Skeletal muscle cell (primary cell): ENCODE measurements at regions not wholly inside any gene's neighbourhood (a gene's known extent, or its start where the extent isn't known, plus 50 kb on each side); places are given as distances from the start of the nearest gene placed in this dataset.

Source experiments
- DNase-seq: peaks from one replicate; pipeline ENCODE4 v3.0.0-alpha.2; 2010; ENCODE audit warnings: low read depth
- H3K4me3 ChIP-seq: 2 replicates; pipeline ENCODE4 v1.5.1; 2011; ENCODE audit warnings: low read depth, mild to moderate bottlenecking, control low read depth, low read length, moderate library complexity

DNA sequence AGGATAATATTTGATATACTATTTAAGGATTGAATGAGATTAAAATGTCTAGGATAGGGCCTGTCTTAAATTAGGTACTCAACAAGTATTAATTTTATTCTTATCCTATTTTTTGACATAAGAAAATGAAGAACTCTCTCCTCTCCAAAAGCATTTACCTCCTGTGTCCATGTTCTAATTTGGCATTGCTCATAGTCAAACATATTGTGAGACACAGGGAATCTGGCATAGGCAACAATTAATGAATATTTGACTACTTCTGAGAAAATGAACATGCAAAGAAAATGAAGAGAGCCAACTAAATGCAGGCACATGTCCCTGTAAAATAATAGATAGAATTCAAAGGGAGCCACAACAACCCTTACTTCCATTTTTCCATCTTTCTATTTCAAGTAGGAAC, 198.5 kb upstream of the C11orf87 start:
- H3K4me3 ChIP-seq, result no peak overlapping the region
- no peak for DNase-seq

DNA sequence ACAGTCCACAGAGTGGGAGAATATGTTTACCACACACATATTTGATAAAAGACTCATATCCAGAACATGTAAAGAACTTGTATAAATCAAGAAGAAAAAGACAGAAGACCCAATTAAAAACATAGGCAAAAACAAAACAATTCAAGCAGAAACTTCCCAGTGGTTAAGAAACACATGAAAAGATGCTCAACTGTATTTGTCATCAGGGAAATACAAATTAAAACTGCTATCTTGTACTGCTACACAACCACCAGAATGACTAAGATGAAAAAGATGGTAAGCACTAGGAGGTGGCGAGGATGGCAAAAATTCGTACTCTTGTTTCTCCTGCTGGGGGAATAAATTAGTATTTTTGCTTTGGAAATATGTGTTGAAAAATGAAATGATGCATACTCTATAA, 192.3 kb upstream of the C11orf87 start:
- no peak overlapping the region for H3K4me3 ChIP-seq
- DNase-seq, result no peak

DNA sequence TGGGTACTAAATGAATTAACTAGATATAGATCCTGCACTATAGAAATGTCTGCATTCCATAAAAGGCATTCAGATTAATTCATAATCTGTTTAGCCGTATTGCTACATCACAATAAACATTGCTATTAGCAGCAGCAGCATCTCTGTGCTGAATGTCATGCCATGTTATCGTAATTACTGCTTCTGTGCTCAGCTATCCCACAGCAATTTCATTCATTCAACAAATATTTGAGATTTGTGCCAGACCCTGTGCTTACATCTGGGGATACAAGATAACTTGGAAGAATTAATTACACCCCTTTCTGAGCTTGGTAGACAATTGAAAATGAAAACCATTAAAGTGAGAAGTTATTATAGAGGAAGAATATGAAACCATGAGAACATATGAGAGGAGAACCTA, 185.8 kb upstream of the C11orf87 start:
- DNase-seq, result no peak

DNA sequence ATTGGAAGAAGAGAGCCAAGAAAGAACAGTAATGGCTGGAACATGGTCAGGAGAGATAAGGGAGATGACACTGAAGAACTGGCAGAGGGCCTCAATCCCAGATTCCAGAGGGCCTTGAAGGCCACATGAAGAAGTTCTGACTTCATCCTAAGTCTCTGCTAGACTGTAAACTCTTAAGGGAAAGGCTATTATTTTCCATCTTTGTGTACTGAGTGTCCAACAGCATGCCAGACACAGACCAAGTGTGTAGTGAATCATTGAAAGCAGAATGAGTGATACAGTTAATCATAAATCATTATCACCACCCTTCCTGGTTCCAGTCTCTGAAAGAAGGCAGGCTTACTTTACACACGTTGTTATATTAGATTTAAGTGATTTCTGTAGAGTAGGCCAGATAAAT, 185.3 kb upstream of the C11orf87 start:
- no peak for DNase-seq
- no peak overlapping the region for H3K4me3 ChIP-seq

More for the DNA sequence above, 185.8 kb upstream of the C11orf87 start:
- no peak overlapping the region for H3K4me3 ChIP-seq

DNA sequence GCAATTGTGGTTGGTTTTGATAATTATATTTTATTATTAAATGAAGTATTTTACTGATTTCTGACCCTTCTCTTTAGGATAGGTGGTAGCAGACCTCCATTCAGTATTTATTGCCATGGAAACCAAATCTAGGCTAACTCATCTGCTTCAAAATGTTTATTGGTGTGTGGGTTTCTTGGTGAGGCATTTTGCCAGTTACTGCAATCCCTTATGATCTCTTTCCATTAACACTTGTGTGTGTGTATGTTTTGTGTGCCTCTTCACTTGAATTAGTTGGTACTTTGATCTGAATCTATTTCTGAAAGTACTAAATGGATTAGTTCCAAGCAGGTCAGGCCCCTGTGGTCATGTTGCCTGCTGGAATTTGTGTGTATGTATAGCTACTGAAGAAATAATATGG, 184.4 kb upstream of the C11orf87 start:
- no peak overlapping the region for H3K4me3 ChIP-seq
- DNase-seq, result no peak

DNA sequence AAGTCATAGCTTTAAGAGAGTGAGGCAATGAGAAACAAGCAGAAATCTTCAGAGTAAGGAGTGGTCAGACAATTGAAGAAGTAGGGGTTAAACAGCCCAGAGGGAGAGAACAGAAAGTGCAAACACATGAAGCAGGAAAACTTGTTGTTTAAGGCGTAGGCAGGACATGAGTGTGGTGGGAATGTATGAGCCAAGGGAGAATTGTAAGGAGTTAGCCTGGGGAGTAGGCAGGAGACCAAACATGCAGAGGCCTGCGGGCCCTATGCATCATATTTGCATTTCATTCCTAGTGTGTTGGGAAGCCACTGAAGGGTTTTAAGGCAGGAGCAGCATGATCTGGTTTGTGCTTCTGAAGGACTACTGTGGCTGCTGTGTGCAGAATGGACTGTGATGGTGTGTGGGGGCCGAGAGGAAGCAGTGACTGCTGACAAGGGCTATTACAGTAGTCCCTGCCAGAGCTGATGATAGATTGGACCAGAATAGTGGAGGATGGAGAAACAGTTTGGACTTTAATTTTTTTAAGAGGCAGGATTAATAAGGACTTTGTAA, 179.9 kb upstream of the C11orf87 start:
- H3K4me3 ChIP-seq, result no peak overlapping the region
- DNase-seq, result peak; percentile 15

DNA sequence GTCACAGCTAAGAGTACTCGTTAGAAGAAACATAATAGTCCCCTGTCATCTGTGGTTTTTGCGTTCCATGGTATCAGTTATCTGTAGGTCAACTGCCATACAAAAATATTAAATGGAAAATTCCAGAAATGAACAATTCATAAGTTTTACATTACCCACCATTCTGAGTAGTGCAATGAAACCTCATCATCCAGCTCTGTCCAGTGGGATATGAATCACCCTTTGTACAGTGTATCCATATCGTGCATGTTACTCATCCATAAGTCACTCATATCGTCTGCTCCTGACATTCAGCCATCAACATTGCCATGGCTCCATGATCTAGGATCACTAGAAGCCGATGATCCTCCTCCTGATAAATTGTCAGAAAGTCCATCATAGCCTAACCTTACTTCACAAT, 174.9 kb upstream of the C11orf87 start:
- DNase-seq, result no peak
- no peak overlapping the region for H3K4me3 ChIP-seq

DNA sequence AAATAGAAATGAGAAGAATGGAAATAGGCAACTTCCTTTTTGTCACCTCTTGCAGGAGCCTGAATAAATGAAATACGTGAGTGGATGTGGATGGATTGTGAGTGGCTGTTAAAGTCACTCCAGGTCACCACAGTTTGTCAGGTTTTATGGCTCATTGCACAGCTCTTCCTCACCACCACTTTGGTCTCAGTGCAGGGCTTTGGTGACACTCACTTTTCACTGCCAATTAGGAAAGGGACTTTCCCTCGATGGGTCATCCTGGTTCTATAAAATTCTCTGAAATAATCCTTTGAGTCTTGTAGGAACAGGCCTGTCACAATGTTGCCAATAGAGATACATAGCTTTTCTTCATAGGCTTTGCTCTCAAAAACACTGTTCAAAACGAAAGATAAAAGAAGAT, 172.4 kb upstream of the C11orf87 start:
- no peak overlapping the region for H3K4me3 ChIP-seq
- no peak for DNase-seq

DNA sequence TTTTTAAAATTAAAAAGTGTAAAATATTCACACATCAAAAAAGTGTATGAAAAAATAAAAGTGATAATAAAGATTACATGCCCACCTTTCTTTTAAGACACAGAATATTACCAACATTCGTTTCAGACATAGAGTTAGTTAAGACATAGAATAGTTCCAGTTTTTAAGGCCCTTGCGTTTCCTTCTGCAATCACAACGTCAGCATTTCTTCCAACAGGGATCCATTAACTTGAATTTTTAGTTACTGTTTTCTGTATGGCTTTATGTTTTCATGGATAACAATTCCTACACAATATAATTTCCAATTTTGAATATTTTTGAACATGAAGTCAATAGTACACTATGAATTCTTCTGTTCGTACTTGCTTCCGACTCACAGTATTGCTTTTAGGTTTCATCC, 170.8 kb upstream of the C11orf87 start:
- no peak for DNase-seq
- no peak overlapping the region for H3K4me3 ChIP-seq

DNA sequence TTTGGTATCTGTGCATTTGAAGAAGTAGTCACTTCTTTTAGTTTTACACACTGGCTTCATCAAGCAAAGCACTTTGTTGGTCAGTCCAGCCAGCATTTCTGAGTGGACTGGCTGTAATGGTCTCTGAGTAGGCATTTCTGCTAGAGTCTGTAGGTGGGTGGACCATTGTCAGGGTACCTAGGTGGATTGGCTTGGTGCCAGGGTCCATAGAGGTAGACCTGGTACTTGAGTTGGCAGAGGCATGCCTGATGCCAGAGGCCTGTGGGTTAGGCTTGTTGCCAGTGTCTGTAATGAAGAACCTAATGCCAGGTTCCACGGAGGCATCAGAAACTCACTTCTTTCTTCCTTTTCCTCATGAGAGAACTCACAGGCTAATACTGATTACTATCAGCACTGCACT, 157.9 kb upstream of the C11orf87 start:
- no peak for DNase-seq
- H3K4me3 ChIP-seq, result no peak overlapping the region

DNA sequence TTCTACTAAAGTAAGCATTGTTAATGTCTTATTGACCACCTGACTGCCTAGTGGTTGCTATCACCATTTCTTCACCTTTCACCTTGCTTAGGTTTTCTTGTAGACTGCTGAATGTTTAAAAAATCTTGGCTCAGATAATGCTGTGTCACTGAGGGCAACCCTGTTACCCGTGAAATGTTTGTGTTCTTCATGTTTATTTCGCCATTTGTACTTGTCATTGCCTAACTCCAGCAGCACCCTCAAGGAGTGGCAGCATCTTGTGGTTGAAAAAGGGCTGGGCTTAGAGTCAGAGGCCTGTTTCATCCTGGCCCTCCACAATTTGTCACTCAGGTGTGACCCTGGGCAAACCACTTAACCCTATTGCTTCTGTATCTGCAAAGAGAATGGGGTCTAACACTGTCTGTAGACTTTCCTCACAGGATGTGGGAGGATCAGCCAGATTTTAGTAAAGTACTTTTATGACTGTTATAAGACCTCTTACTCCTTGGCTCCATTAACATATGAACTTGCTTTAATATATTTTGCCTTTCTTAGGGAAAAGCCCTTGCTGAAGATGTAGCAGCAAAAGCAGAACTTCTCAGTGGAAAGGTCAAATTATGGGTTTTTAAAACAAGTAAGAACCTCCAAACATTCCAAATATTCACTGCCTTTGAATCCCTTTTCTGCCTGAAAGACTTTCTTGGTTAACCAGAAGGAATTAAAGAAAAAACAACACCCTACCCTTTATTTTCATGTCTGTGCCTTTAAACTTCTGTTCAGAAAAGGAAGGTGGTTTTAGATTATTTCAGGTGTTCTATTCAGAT, 154.5 kb upstream of the C11orf87 start:
- DNase-seq, result no peak
- no peak overlapping the region for H3K4me3 ChIP-seq

DNA sequence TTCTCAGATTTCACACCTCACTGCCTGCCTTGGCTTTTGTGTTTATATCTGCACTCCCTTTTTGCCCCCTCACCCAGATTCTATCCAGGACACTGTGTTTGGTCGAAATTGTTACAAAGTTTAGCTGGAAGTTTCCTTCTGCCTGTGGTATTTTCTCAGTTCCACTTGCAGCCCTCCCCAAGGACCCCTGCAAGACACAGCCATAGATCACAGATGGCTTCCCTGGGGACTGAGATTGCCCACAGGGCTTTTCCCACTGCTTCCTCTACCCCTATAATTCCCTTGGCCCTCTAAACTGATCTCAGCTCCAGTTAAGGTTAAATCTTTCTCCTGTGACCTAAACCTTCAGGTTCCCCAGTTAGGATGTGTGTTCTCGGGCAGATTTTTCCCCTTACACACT, 146.1 kb upstream of the C11orf87 start:
- no peak for DNase-seq

DNA sequence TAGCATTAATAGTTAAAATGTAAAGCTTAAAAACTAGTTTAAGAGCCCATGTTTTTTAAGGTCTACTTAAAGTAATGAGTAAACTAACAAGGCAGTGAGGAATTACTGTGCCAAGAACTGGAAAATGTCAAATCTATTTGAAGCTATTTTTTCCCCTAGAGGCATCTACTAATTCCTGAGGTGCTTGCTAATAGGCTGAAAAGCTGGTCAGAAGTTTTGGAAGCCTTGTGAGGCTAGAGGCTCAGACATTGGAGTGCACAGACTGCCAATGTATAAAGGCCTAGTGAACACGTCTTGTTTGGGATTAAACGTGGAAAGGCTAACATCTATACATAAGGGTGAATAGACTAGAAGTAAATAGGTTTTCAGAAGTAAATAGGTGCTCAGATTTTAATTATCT, 136.5 kb upstream of the C11orf87 start:
- no peak for DNase-seq
- no peak overlapping the region for H3K4me3 ChIP-seq

More for the DNA sequence above, 146.1 kb upstream of the C11orf87 start:
- H3K4me3 ChIP-seq, result no peak overlapping the region

DNA sequence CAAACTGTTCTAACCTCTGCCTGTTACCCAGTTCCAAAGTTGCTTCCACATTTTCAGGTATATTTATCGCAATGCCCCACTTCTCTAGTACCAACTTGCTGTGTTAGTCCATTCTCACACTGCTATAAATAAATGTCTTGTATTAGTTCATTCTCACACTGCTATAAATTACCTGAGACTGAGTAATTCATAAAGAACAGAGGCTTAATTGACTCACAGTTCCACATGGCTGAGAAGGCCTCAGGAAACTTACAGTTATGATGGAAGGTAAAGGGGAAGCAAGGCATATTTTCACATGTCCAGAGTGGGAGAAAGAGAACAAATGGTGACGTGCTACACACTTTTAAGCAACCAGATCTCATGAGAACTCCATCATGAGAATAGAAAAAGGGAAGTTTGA, 130.4 kb upstream of the C11orf87 start:
- no peak for DNase-seq
- H3K4me3 ChIP-seq, result no peak overlapping the region

DNA sequence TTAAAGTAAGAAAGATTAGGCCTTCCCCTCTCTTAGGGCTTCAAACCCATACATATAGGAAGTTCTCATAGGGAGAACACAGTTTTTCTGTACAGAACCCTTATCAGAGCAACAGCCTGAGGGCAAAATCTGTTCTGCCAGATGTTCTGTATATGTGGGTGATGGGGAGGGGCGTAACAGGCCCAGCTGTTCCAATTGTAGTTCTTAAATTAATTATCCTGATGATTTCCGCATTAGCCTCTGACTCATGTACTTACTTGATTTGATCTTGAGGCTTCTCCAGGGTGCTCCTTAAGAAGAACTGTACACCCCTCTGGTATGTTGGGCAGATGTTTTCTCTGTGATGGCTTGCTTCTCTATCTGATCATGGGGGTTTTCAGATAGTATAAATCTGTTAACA, 123.1 kb upstream of the C11orf87 start:
- no peak for DNase-seq
- no peak overlapping the region for H3K4me3 ChIP-seq

DNA sequence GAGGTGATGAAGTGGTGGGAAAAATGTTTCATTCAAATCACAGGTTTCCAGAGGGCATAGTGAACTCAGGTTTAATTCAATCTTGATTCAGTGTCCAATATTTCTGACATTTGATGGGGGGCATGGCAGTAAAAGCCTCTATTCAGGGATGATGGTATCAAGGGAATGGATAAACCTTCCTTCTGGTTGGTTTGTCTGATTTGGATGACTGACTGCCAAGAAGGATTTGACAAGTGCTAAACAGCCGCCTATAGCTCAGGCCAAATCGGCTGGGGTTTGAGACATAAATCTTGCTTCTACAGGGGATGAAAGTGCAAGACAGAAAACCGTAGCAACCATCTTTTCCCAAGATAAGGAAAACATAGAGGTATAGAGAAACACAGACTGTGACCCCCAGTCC, 121.8 kb upstream of the C11orf87 start:
- no peak for DNase-seq
- H3K4me3 ChIP-seq, result no peak overlapping the region

DNA sequence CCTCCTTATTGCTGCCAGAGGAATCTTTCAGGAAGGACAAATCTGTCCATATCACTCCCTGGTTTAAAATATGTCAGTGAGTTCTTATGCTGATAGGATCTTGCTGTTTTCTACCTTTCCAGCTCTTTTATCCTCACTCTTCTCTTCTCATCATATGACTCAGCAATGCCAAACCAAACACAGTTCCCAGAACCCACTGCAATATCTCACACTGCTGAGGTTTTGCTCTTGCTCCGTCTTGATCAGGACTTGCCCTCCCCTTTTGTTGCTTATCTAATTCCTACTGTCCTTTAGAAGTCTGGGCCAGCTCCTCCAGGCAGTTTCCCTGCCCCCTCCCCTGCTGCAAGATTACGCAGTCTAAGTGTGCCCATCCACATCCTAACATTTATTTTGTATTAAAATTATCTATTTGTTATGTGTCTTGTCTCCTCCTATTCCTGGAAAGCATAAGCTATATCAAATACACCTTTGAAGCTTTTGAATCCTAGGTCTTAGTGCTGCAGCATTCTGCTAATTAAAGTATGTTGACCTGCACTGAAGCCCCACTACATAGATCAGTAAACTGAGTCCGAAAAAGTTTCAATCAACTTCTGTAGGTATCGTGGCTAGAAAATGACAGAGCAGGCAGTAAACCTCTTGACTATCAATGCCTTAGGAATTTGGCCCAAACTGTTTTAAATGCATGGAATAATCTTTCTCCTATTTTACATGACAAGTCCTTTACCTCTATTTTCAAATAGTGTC, 119.2 kb upstream of the C11orf87 start:
- DNase-seq, result no peak
- H3K4me3 ChIP-seq, result no peak overlapping the region

DNA sequence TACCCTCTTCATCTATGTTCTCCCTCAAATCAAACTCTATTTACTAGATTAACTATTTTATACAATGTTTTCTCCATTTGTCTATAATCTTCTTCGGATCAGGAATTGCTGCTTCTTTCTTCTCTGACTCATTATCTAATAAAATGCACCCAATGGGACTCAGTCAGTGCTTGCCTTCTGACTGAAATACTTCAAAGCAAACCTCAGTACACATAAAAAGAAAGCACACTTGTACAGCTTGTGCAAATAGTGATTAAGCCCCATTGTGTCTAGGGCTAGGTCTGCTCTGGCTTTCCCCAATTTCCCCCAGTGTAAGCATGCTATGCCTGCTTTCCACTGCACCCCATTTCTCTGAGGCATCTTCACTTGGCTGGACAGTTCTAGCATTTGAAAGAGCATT, 118.6 kb upstream of the C11orf87 start:
- no peak for DNase-seq
- H3K4me3 ChIP-seq, result no peak overlapping the region

DNA sequence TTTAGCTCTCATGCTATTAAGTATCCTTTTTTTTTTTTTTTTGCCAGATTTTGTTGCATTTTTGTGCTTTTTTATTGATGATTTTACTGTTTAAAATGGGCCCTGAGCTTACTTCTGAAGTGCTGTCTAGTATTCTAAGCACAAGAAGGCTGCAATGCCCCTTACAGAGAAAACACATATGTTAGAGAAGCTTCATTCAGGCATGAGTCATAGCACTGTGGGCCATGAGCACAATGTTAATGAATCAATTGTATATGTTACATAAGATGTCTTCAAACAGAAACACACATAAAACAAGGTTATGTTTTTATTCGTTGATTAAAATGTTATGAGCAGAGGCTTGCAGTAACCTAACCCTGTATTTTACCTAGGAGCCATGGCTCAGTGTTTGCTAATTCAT, 117.8 kb upstream of the C11orf87 start:
- no peak overlapping the region for H3K4me3 ChIP-seq
- no peak for DNase-seq

DNA sequence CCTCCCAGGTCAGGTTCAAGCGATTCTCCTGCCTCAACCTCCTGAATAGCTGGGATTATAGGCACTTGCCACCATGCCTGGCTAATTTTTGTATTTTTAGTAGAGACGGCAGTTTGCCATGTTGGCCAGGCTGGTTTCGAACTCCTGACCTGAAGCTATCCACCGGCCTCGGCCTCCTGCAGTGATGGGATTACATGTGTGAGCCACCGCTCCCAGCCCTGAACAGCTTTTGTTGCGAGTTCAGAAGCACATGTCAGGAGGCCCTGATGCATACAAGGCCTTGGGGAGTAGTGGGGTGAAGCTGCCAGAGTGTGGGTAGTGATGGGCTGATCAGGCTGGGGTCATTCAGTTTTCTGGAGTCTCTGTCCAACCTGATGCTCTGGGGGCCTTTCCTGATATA, 117.0 kb upstream of the C11orf87 start:
- no peak for DNase-seq
- H3K4me3 ChIP-seq, result no peak overlapping the region

DNA sequence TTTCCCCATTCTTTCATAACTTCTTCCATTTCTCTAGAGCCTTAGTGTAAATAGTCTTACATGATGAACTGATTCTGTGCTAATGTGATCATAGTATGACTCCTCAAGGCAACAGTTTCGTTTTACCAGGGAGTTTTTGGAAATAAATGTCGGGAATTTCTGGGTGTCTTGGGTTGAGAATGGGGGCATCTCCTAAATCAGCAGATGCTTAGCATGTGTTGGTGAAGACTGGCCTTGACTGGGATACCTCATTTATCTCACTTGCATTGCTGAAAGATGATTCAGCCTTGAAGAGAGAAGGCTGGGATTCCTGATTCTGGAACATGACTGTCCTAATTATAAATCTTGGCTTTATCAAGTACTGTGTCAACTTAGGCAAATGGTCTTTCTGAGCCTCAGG, 115.7 kb upstream of the C11orf87 start:
- no peak for DNase-seq
- H3K4me3 ChIP-seq, result no peak overlapping the region
